Osteoblast (primary cell): ENCODE measurements at regions not wholly inside any gene's neighbourhood (a gene's known extent, or its start where the extent isn't known, plus 50 kb on each side); places are given as distances from the start of the nearest gene placed in this dataset.

Experiments
- DNase-seq: peaks from one replicate; pipeline ENCODE4 v3.0.0; 2011; ENCODE audit warnings: low spot score, mixed read lengths; ENCODE audit not compliant: insufficient read length; ENCODE audit errors: missing footprints
- H2AFZ ChIP-seq: 2 replicates; pipeline ENCODE4 v1.6.0; 2011; ENCODE audit warnings: mild to moderate bottlenecking, low read length
- H3K27ac ChIP-seq: 2 replicates; pipeline ENCODE4 v1.5.1; 2011; ENCODE audit warnings: mild to moderate bottlenecking, low read depth, low read length, moderate library complexity
- H3K27me3 ChIP-seq: 2 replicates; pipeline ENCODE4 v1.6.0; 2012; ENCODE audit warnings: mild to moderate bottlenecking, control low read depth, inconsistent platforms, low read length, moderate library complexity; ENCODE audit not compliant: insufficient read depth
- H3K36me3 ChIP-seq: 2 replicates; pipeline ENCODE4 v1.5.1; 2011; ENCODE audit warnings: mild to moderate bottlenecking, low read length, control low read depth, moderate library complexity; ENCODE audit not compliant: insufficient read depth
- H3K4me1 ChIP-seq: 2 replicates; pipeline ENCODE4 v1.5.1; 2011; ENCODE audit warnings: mild to moderate bottlenecking, low read length, control low read depth, moderate library complexity; ENCODE audit not compliant: insufficient read depth
- H3K4me2 ChIP-seq: 2 replicates; pipeline ENCODE4 v1.6.0; 2011; ENCODE audit warnings: mild to moderate bottlenecking, low read length; ENCODE audit not compliant: insufficient read depth
- H3K4me3 ChIP-seq: fragments of 200-600 bp; sonication (generic); 3 replicates; pipeline ENCODE4 v1.5.1; 2012; ENCODE audit warnings: mild to moderate bottlenecking, low read length, inconsistent platforms; ENCODE audit not compliant: insufficient read depth
- H3K79me2 ChIP-seq: 2 replicates; pipeline ENCODE4 v1.6.0; 2012; ENCODE audit warnings: mild to moderate bottlenecking, low read length, control low read depth, inconsistent platforms; ENCODE audit not compliant: insufficient read depth
- H3K9me3 ChIP-seq: 2 replicates; pipeline ENCODE4 v1.5.1; 2011; ENCODE audit warnings: low read depth, low read length, control low read depth
- H4K20me1 ChIP-seq: 2 replicates; pipeline ENCODE4 v1.6.0; 2012; ENCODE audit warnings: mild to moderate bottlenecking, low read length, control low read depth; ENCODE audit not compliant: insufficient read depth
- CTCF ChIP-seq: IDR thresholded peaks from 2 replicates; pipeline ENCODE4 v1.5.1; 2011; ENCODE audit warnings: mild to moderate bottlenecking, low read depth, low read length, moderate library complexity; ENCODE audit errors: extremely low read depth

DNA sequence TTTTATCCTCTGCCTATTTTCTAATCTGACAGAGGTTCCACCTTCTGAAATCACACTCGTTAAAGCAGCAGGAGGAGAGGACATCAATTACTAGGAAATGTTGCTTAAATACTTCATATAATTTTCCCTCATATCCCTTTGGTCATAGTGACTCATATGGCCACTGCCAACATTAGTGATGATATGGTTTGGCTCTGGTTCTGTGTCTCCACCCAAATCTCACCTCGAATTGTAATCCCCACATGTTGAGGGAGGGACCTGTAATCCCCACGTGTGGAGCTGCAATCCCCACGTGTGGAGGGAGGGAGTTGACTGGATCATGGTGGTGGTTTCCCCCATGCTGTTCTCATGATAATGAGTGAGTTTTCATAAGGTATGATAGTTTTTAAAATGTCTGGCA, 618.4 kb upstream of the SLITRK5 start:
- Histone ChIP-seq H3K36me3 (no peaks in the 10 kb centered on the region), H3K27me3 (no peaks in the 10 kb centered on the region), H3K79me2 (no peaks in the 10 kb centered on the region), H3K27ac (no peak overlapping the region), H3K9me3 (no peaks in the 10 kb centered on the region), H2AFZ (no peak overlapping the region), H3K4me2 (no peak overlapping the region), H4K20me1 (no peaks in the 10 kb centered on the region), H3K4me3 (no peak overlapping the region), H3K4me1 (no peaks in the 10 kb centered on the region)
- no peak for TF ChIP-seq CTCF
- no peak for DNase-seq

DNA sequence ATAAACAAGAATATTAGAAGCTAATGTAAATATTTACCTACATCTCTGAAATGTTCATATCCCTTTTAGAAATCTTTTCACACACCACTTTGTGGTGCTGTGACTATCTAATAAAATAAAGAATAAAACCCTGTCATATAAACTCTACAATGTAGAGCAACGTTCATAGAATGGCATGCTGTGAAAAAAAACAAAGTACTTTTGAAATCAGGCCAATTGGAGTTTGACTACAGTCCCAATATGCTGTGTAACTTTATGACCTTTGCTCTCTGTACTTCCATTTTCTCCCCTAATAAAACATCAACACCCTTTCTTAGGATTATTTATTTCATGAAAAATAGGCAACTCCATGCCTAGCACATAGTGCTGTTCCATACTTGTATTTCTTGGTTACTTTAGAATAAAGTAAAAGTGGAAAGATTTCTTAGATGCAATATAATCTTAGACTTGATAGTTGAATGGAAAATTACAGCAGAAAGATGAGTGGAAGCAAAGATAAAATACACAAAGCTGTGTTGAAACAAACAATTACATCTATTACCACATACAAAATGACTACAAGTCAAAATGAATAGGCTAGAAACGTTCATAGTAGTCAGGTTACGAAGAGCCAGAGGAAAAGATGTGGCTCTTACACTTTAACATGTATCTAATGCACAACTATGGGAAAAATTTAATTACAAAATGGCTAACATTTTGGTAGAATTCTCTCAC, 613.2 kb upstream of the SLITRK5 start:
- Histone ChIP-seq H3K36me3 (no peaks in the 10 kb centered on the region), H2AFZ (no peak overlapping the region), H3K9me3 (no peaks in the 10 kb centered on the region), H3K27ac (no peak overlapping the region), H3K79me2 (no peaks in the 10 kb centered on the region), H3K4me1 (no peaks in the 10 kb centered on the region), H4K20me1 (no peaks in the 10 kb centered on the region), H3K4me2 (no peak overlapping the region), H3K4me3 (no peak overlapping the region), H3K27me3 (no peaks in the 10 kb centered on the region)
- TF ChIP-seq CTCF, result no peak
- no peak for DNase-seq

GRCh38 chr13:87058786-87059329, 612.3 kb upstream of the SLITRK5 start:
- no peaks in the 10 kb centered on the region for H3K4me1 ChIP-seq
- H4K20me1 ChIP-seq, result no peaks in the 10 kb centered on the region
- H3K27ac ChIP-seq, result no peak overlapping the region
- no peak overlapping the region for H3K4me3 ChIP-seq
- no peak for TF ChIP-seq CTCF
- no peak for DNase-seq
- H3K79me2 ChIP-seq, result no peaks in the 10 kb centered on the region
- no peaks in the 10 kb centered on the region for H3K27me3 ChIP-seq
- no peaks in the 10 kb centered on the region for H3K9me3 ChIP-seq
- H3K4me2 ChIP-seq, result no peak overlapping the region
- H3K36me3 ChIP-seq, result no peaks in the 10 kb centered on the region
- H2AFZ ChIP-seq, result no peak overlapping the region

GRCh38 chr13:87078947-87079795, 592.0 kb upstream of the SLITRK5 start:
- Histone ChIP-seq H3K4me3 (no peak overlapping the region), H3K4me1 (no peaks in the 10 kb centered on the region), H2AFZ (no peak overlapping the region), H3K79me2 (no peaks in the 10 kb centered on the region), H3K9me3 (no peaks in the 10 kb centered on the region), H3K36me3 (no peaks in the 10 kb centered on the region), H3K27me3 (no peaks in the 10 kb centered on the region), H3K4me2 (no peak overlapping the region), H3K27ac (no peak overlapping the region), H4K20me1 (no peaks in the 10 kb centered on the region)
- TF ChIP-seq CTCF, result no peak
- no peak for DNase-seq
